Keratinocyte (primary cell): ENCODE measurements at regions not wholly inside any gene's neighbourhood (a gene's known extent, or its start where the extent isn't known, plus 50 kb on each side); places are given as distances from the start of the nearest gene placed in this dataset.

Experiments used
- DNase-seq: peaks from one replicate; pipeline ENCODE4 v3.0.0-alpha.2; 2011; ENCODE audit warnings: low read depth, missing footprints, low spot score
- FAIRE-seq: peaks from 2 replicates; lab custom pipeline; 2011; peaks lifted over from hg19 to GRCh38; lab: Jason Lieb, UNC
- H2AFZ ChIP-seq: 2 replicates; pipeline ENCODE4 v1.6.0; 2012; ENCODE audit warnings: low read length, control low read depth, inconsistent platforms; ENCODE audit not compliant: control insufficient read depth
- H3K27ac ChIP-seq: 2 replicates; pipeline ENCODE4 v1.5.1; 2011; ENCODE audit warnings: low read length; ENCODE audit not compliant: control insufficient read depth, insufficient read depth
- H3K27me3 ChIP-seq: 3 replicates; pipeline ENCODE4 v1.6.0; 2011; ENCODE audit warnings: low read length; ENCODE audit not compliant: control insufficient read depth, insufficient read depth; ENCODE audit errors: extremely low read depth
- H3K36me3 ChIP-seq, 2 experiments: 2 replicates in 1 of 2; 3 replicates in 1 of 2; pipeline ENCODE4 v1.5.1; 2011; ENCODE audit warnings: low read length in 2 of 2, mild to moderate bottlenecking in 1 of 2; ENCODE audit not compliant: control insufficient read depth in 2 of 2, insufficient read depth in 2 of 2; ENCODE audit errors: extremely low read depth in 1 of 2
- H3K4me1 ChIP-seq: 3 replicates; pipeline ENCODE4 v1.5.1; 2011; ENCODE audit warnings: low read length; ENCODE audit not compliant: control insufficient read depth, insufficient read depth; ENCODE audit errors: extremely low read depth
- H3K4me2 ChIP-seq: 3 replicates; pipeline ENCODE4 v1.6.0; 2011; ENCODE audit warnings: low read depth, low read length; ENCODE audit not compliant: control insufficient read depth, insufficient read depth; ENCODE audit errors: extremely low read depth
- H3K4me3 ChIP-seq, 3 experiments: fragments of 200-600 bp in 1 of 3; sonication (generic) in 1 of 3; 2 replicates in 2 of 3; 3 replicates in 1 of 3; pipeline ENCODE4 v1.5.1; 2011 to 2016; ENCODE audit warnings: low read length in 3 of 3, mild to moderate bottlenecking in 3 of 3, control low read depth in 2 of 3, inconsistent platforms in 1 of 3, low read depth in 1 of 3, mixed read lengths in 1 of 3, mixed run types in 1 of 3, moderate library complexity in 1 of 3; ENCODE audit not compliant: control insufficient read depth in 2 of 3, insufficient read depth in 2 of 3; ENCODE audit errors: extremely low read depth in 1 of 3
- H3K79me2 ChIP-seq: 2 replicates; pipeline ENCODE4 v1.6.0; 2012; ENCODE audit warnings: low read length; ENCODE audit not compliant: control insufficient read depth, insufficient read depth
- H3K9ac ChIP-seq: 3 replicates; pipeline ENCODE4 v1.6.0; 2011; ENCODE audit warnings: low read length; ENCODE audit not compliant: control insufficient read depth, insufficient read depth; ENCODE audit errors: extremely low read depth
- H3K9me1 ChIP-seq: 3 replicates; pipeline ENCODE4 v1.6.0; 2011; ENCODE audit warnings: low read length; ENCODE audit not compliant: control insufficient read depth, insufficient read depth; ENCODE audit errors: extremely low read depth
- H3K9me3 ChIP-seq: 2 replicates; pipeline ENCODE4 v1.5.1; 2012; ENCODE audit warnings: low read depth, low read length; ENCODE audit not compliant: control insufficient read depth
- H4K20me1 ChIP-seq: 3 replicates; pipeline ENCODE4 v1.6.0; 2011; ENCODE audit warnings: low read length; ENCODE audit not compliant: control insufficient read depth, insufficient read depth; ENCODE audit errors: extremely low read depth
- CTCF ChIP-seq, 3 experiments: IDR thresholded peaks in 1 of 3; conservative IDR thresholded peaks in 1 of 3; optimal IDR thresholded peaks in 1 of 3; 2 replicates in 2 of 3; 3 replicates in 1 of 3; pipeline versions ENCODE3 to v1.5.1; 2011; ENCODE audit warnings: low read length in 3 of 3, mild to moderate bottlenecking in 3 of 3, moderate library complexity in 2 of 3, control low read depth in 1 of 3, inconsistent platforms in 1 of 3; ENCODE audit not compliant: insufficient read depth in 2 of 3; ENCODE audit errors: extremely low read depth in 1 of 3
- EZH2 ChIP-seq: IDR thresholded peaks from one replicate; pipeline ENCODE4 v1.6.1; 2012; ENCODE audit warnings: inconsistent platforms, mild to moderate bottlenecking, low read length, moderate library complexity
- dilution Hi-C: fragments of 300-500 bp; cut with MboI; formaldehyde crosslinking; loops from one replicate; pipeline ENCODE4 v1.7.0; 2020; ENCODE audit warnings: low sequenced_read_pairs; ENCODE audit not compliant: extremely low pct_ligation_motif_present

- no peak overlapping the region for H3K27ac ChIP-seq
- no peaks in the 10 kb centered on the region for H4K20me1 ChIP-seq
- DNase-seq = no peak
- no peak overlapping the region for H3K9ac ChIP-seq
- H2AFZ ChIP-seq = no peak overlapping the region
- H3K9me3 ChIP-seq = no peaks in the 10 kb centered on the region
- no peak for TF ChIP-seq EZH2
- TF ChIP-seq CTCF (optimal IDR thresholded peaks at IDR 0.05 in 1 of 3, IDR thresholded peaks at IDR 0.05 in 1 of 3, conservative IDR thresholded peaks at IDR 0.05 in 1 of 3; ENCODE audit: extremely low read depth in 1 of 3, insufficient read depth in 2 of 3, low read length in 3 of 3) = no peak
- no peaks in the 10 kb centered on the region for H3K79me2 ChIP-seq
- H3K4me3 ChIP-seq = no peak overlapping the region
- no peaks in the 10 kb centered on the region for H3K27me3 ChIP-seq
- H3K9me1 ChIP-seq = no peaks in the 10 kb centered on the region
- dilution Hi-C loops = no loop called here
- no peaks in the 10 kb centered on the region for H3K4me1 ChIP-seq
- no peak for FAIRE-seq
- H3K36me3 ChIP-seq = no peaks in the 10 kb centered on the region
- H3K4me2 ChIP-seq = no peak overlapping the region
These were observed 233.8 kb upstream of the NOL4 start for GRCh38 chr18:34458410-34458977.

DNA sequence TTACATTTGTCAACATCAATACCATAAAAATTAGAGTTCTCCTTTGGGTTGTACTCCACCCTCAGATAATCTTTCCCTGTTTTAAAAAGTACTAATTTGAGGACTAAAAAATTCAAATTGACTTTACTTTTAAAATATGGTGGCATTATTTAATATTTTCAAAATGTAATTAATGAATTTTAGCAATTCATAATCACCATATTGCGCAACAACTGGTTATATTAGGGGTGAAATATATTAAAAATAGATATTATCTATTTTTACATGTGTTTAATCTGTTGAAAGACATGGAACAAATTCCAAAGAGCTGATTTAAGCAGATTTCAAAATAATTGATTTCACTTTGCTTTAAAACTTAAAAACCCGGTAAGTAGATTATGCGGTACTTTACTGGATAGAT, 236.6 kb upstream of the NOL4 start:
- Histone ChIP-seq H3K4me3 (no peak overlapping the region), H2AFZ (no peak overlapping the region), H3K4me1 (no peaks in the 10 kb centered on the region), H3K36me3 (no peaks in the 10 kb centered on the region), H4K20me1 (no peaks in the 10 kb centered on the region), H3K27me3 (no peaks in the 10 kb centered on the region), H3K9ac (no peak overlapping the region), H3K9me1 (no peaks in the 10 kb centered on the region), H3K4me2 (no peak overlapping the region), H3K79me2 (no peaks in the 10 kb centered on the region), H3K9me3 (no peaks in the 10 kb centered on the region), H3K27ac (no peak overlapping the region)
- FAIRE-seq = no peak
- no peak for DNase-seq
- dilution Hi-C loops = no loop called here
- TF ChIP-seq CTCF (optimal IDR thresholded peaks at IDR 0.05 in 1 of 3, IDR thresholded peaks at IDR 0.05 in 1 of 3, conservative IDR thresholded peaks at IDR 0.05 in 1 of 3; ENCODE audit: extremely low read depth in 1 of 3, insufficient read depth in 2 of 3, low read length in 3 of 3) (no peak), EZH2 (no peak)
